ENCODE measurements at regions not wholly inside any gene's neighbourhood (a gene's known extent, or its start where the extent isn't known, plus 50 kb on each side); places are given as distances from the start of the nearest gene placed in this dataset.

GRCh38 chr3:23068016-23068728 lies 135.0 kb upstream of the UBE2E2 start:
- H3K4me3 Mint-ChIP-seq (ENCODE audit: unreplicated experiment): no peak overlapping the region
- no peak for TF ChIP-seq CTCF (IDR thresholded peaks at IDR 0.05; ENCODE audit: unreplicated experiment)
- no peak for DNase-seq (ENCODE audit: low spot score)
- peaks cover 25% of the 10 kb centered on the region for H3K4me1 Mint-ChIP-seq (ENCODE audit: unreplicated experiment)
- H3K36me3 Mint-ChIP-seq (ENCODE audit: low read depth, unreplicated experiment): no peaks in the 10 kb centered on the region
- H3K27me3 Mint-ChIP-seq (ENCODE audit: unreplicated experiment): no peaks in the 10 kb centered on the region
- H3K9me3 Mint-ChIP-seq (ENCODE audit: unreplicated experiment): no peaks in the 10 kb centered on the region
- H3K27ac Mint-ChIP-seq (ENCODE audit: unreplicated experiment): peak overlapping the region; percentile 87

GRCh38 chr3:23071296-23071695 lies 131.8 kb upstream of the UBE2E2 start:
- DNase-seq (ENCODE audit: low spot score): no peak
- Mint-ChIP-seq H3K27ac (ENCODE audit: unreplicated experiment) (peak overlapping the region; percentile 45), H3K36me3 (ENCODE audit: low read depth, unreplicated experiment) (no peaks in the 10 kb centered on the region), H3K4me1 (ENCODE audit: unreplicated experiment) (peaks cover 25% of the 10 kb centered on the region), H3K27me3 (ENCODE audit: unreplicated experiment) (no peaks in the 10 kb centered on the region), H3K9me3 (ENCODE audit: unreplicated experiment) (no peaks in the 10 kb centered on the region), H3K4me3 (ENCODE audit: unreplicated experiment) (no peak overlapping the region)
- TF ChIP-seq CTCF (IDR thresholded peaks at IDR 0.05; ENCODE audit: unreplicated experiment): no peak

GRCh38 chr3:23071758-23072157 lies 131.4 kb upstream of the UBE2E2 start:
- Mint-ChIP-seq H3K9me3 (ENCODE audit: unreplicated experiment) (no peaks in the 10 kb centered on the region), H3K27ac (ENCODE audit: unreplicated experiment) (peak overlapping the region; percentile 45), H3K36me3 (ENCODE audit: low read depth, unreplicated experiment) (no peaks in the 10 kb centered on the region), H3K27me3 (ENCODE audit: unreplicated experiment) (no peaks in the 10 kb centered on the region), H3K4me1 (ENCODE audit: unreplicated experiment) (peaks cover 25% of the 10 kb centered on the region), H3K4me3 (ENCODE audit: unreplicated experiment) (no peak overlapping the region)
- no peak for TF ChIP-seq CTCF (IDR thresholded peaks at IDR 0.05; ENCODE audit: unreplicated experiment)
- DNase-seq (ENCODE audit: low spot score): no peak

GRCh38 chr3:23072693-23073092 lies 130.4 kb upstream of the UBE2E2 start:
- Mint-ChIP-seq H3K27me3 (ENCODE audit: unreplicated experiment) (no peaks in the 10 kb centered on the region), H3K36me3 (ENCODE audit: low read depth, unreplicated experiment) (no peaks in the 10 kb centered on the region), H3K4me3 (ENCODE audit: unreplicated experiment) (no peak overlapping the region), H3K27ac (ENCODE audit: unreplicated experiment) (no peak overlapping the region), H3K9me3 (ENCODE audit: unreplicated experiment) (no peaks in the 10 kb centered on the region), H3K4me1 (ENCODE audit: unreplicated experiment) (peaks cover 19% of the 10 kb centered on the region)
- TF ChIP-seq CTCF (IDR thresholded peaks at IDR 0.05; ENCODE audit: unreplicated experiment): no peak
- DNase-seq (ENCODE audit: low spot score): no peak

GRCh38 chr3:23073724-23074305 lies 129.3 kb upstream of the UBE2E2 start:
- peaks cover 10% of the 10 kb centered on the region for H3K4me1 Mint-ChIP-seq (ENCODE audit: unreplicated experiment)
- no peak for DNase-seq (ENCODE audit: low spot score)
- no peaks in the 10 kb centered on the region for H3K27me3 Mint-ChIP-seq (ENCODE audit: unreplicated experiment)
- no peaks in the 10 kb centered on the region for H3K36me3 Mint-ChIP-seq (ENCODE audit: low read depth, unreplicated experiment)
- no peak for TF ChIP-seq CTCF (IDR thresholded peaks at IDR 0.05; ENCODE audit: unreplicated experiment)
- H3K9me3 Mint-ChIP-seq (ENCODE audit: unreplicated experiment): no peaks in the 10 kb centered on the region
- H3K4me3 Mint-ChIP-seq (ENCODE audit: unreplicated experiment): no peak overlapping the region
- no peak overlapping the region for H3K27ac Mint-ChIP-seq (ENCODE audit: unreplicated experiment)

Measured in endothelial cell (in vitro differentiated cells).